G401.6 (cell line): ENCODE measurements at regions not wholly inside any gene's neighbourhood (a gene's known extent, or its start where the extent isn't known, plus 50 kb on each side); places are given as distances from the start of the nearest gene placed in this dataset.

Experiments used
- FAIRE-seq: peaks from 2 replicates; lab custom pipeline; 2012; peaks lifted over from hg19 to GRCh38; lab: Jason Lieb, UNC

DNA sequence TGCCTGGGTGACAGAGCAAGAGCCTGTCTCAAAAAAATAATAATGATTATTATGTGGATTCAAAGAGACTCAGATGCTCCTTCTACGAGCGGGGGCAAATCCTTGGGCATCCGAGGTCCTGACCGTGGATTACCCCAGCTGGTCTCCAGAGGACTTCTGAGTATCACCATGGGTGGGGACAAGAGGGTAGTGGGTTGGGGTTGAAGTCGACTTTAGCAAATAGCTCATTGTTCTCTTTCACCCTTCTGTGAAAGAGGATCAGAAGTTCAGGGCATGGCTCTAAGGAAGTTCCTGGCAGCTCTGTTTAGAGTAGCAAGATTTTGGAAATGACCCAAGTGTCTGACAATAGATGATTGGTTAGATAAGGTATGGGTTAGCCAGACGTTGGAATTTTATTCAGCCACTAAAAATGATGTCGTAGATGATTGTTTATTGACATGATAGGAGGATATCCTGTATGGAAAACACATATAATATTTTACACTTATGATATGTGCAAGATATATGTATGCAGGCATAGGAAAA is 59.0 kb upstream of the SPRED2 start:
- FAIRE-seq: no peak

DNA sequence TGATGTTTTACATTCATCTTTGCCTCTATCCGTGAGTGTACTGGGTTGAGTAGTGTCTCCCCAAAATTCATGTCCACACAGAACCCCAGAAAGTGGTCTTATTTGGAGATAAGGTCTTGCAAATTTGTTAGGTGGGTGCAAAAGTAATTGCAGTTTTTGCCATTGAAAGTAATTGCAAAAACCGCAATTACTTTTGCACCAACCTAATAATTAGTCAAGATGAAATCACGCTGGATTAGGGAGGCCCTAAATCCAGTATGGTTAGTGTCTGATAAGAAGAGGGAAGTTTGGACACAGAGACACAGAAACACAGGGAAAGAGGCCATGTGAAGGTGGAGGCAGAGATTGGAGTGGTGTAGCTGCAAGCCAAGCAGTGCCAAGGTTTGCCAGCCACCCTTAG is 57.8 kb upstream of the SPRED2 start:
- no peak for FAIRE-seq

DNA sequence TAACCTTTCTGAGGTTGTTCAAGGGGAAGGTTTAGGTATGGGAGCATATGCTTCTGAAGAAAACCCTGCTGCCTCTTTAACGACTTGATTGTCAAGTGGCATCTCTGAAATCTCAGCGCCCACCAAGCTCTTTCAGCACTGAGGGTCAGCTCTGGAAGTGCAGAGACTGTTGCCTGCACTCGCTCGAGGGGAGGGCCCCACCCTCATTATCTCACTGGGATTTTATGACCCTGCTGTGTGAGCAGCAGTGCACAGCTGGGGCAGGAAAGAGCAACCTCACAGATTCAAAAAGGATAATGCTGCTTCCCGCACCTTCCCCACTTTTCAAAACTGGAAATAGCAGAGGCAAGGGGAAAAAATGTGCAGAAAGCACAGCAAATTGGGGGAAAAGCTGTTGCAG is 56.9 kb upstream of the SPRED2 start:
- no peak for FAIRE-seq

DNA sequence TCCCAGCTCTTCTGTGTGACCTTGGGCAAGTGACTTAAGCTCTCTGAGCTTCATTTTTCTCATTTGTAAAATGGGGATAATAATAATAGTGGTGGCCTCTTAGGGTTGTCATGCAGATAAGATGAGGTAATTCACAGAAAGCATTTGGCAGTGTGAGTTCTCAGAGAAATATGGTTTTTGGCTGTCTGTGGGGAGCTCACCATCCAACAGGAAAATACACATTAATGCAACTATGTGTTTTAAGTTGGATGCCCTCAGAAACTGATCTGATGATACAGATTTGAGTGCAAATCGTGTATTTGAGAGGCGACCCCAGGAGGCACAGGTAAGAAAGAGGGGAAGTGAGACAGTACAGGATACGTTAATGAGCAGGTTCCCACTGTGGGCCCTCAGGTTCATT is 56.1 kb upstream of the SPRED2 start:
- no peak for FAIRE-seq

DNA sequence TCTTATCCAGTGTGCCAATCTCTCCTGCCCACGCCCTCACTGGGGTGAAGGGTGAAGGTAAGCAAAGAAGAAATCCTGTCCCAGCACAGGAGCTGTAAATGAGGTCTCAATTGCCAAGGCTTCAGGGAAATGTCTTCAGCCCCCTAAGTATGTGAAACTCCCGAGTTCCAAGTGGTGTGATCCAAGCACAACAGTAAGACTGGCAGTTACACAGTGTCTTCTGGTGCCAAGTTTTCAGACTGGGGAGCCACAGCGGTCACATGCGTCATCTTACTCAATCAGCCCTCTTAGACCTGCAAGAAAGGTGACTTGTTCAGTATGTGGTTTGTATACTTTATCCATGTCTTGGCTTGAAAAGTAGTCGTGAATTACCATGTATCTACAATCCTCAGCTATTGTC is 55.0 kb upstream of the SPRED2 start:
- no peak for FAIRE-seq

- FAIRE-seq: no peak
Observed at GRCh38 chr2:65486802-65487201, 54.4 kb upstream of the SPRED2 start.

DNA sequence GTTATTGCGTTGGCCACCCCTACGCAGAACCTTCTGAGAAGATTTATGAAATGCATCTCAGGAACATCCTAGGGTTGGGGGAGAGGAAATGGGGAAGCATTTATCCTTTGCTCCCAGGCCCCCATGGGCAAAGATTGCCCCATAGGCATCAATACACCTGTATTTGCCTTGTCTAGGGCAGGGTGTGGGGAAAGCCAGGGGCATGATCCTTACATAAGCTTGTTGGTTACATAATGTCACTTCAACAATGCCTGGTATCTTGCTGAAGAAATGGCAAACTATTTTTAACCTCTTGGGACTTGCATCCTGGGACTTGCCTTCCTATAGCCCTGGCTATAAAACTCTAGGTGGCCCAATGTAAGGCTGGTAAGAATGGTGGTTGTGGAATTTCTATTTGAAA is 53.9 kb upstream of the SPRED2 start:
- FAIRE-seq: no peak

GRCh38 chr2:65485839-65486238 is 53.4 kb upstream of the SPRED2 start:
- FAIRE-seq: no peak

- FAIRE-seq: no peak
Observed at GRCh38 chr2:65483763-65484162, 51.4 kb upstream of the SPRED2 start.

- FAIRE-seq: no peak
Observed at GRCh38 chr2:65482971-65483370, 50.6 kb upstream of the SPRED2 start.
